Daoy (cell line): ENCODE measurements at regions not wholly inside any gene's neighbourhood (a gene's known extent, or its start where the extent isn't known, plus 50 kb on each side); places are given as distances from the start of the nearest gene placed in this dataset.
"Not testable (repeated sequence)": the region's sequence is repeated elsewhere in the genome, so short reads cannot be mapped to it uniquely, and the experiment has no call there.

Source experiments
- DNase-seq: peaks from one replicate; pipeline ENCODE4 v3.0.0-alpha.2; 2015; ENCODE audit warnings: low read depth

- no peak for DNase-seq
Observed at GRCh38 chr2:52463457-52463856, 1304.1 kb upstream of the CHAC2 start.

GRCh38 chr2:52456561-52457377 lies 1310.8 kb upstream of the CHAC2 start:
- no peak for DNase-seq

- no peak for DNase-seq
Observed at GRCh38 chr2:52454962-52455361, 1312.6 kb upstream of the CHAC2 start.

GRCh38 chr2:52452201-52452600 lies 1315.4 kb upstream of the CHAC2 start:
- DNase-seq: no peak

GRCh38 chr2:52445686-52446085 lies 1321.9 kb upstream of the CHAC2 start:
- DNase-seq: no peak

GRCh38 chr2:52431352-52431760 lies 1336.2 kb upstream of the CHAC2 start:
- no peak for DNase-seq

GRCh38 chr2:52429740-52430139 lies 1337.9 kb upstream of the CHAC2 start:
- no peak for DNase-seq

GRCh38 chr2:52429171-52429570 lies 1338.4 kb upstream of the CHAC2 start:
- DNase-seq: no peak

- DNase-seq: no peak
Observed at GRCh38 chr2:52428224-52428623, 1339.4 kb upstream of the CHAC2 start.

GRCh38 chr2:52423655-52424054 lies 1343.9 kb upstream of the CHAC2 start:
- no peak for DNase-seq

- no peak for DNase-seq
Observed at GRCh38 chr2:52423111-52423510, 1344.5 kb upstream of the CHAC2 start.

- DNase-seq: no peak
Observed at GRCh38 chr2:52416340-52416739, 1351.3 kb upstream of the CHAC2 start.

- no peak for DNase-seq
Observed at GRCh38 chr2:52414561-52415295, 1352.9 kb upstream of the CHAC2 start.

GRCh38 chr2:52409308-52410118 lies 1358.1 kb upstream of the CHAC2 start:
- not testable (repeated sequence) for DNase-seq

- DNase-seq: no peak
Observed at GRCh38 chr2:52405980-52406379, 1361.6 kb upstream of the CHAC2 start.

- DNase-seq: no peak
Observed at GRCh38 chr2:52404866-52405265, 1362.7 kb upstream of the CHAC2 start.

- DNase-seq: no peak
Observed at GRCh38 chr2:52404046-52404445, 1363.6 kb upstream of the CHAC2 start.

GRCh38 chr2:52402128-52402527 lies 1365.5 kb upstream of the CHAC2 start:
- DNase-seq: no peak

GRCh38 chr2:52396836-52397235 lies 1364.9 kb upstream of the NRXN1 start:
- DNase-seq: no peak

GRCh38 chr2:52395912-52396311 lies 1364.0 kb upstream of the NRXN1 start:
- no peak for DNase-seq

GRCh38 chr2:52391621-52392020 lies 1359.7 kb upstream of the NRXN1 start:
- no peak for DNase-seq

GRCh38 chr2:52390651-52391050 lies 1358.7 kb upstream of the NRXN1 start:
- no peak for DNase-seq
